CD4-positive, alpha-beta memory T cell (primary cell): ENCODE measurements at regions not wholly inside any gene's neighbourhood (a gene's known extent, or its start where the extent isn't known, plus 50 kb on each side); places are given as distances from the start of the nearest gene placed in this dataset.

Source experiments
- CTCF ChIA-PET: fragments of 350-600 bp; sonication (Branson Sonifier 250); formaldehyde crosslinking; loops from one replicate; lab custom pipeline; 2021; ENCODE audit warnings: inconsistent platforms; ENCODE audit not compliant: partially characterized antibody; lab: Charles Lee
- POLR2A ChIA-PET: fragments of 350-600 bp; sonication (Branson Sonifier 250); formaldehyde crosslinking; loops from one replicate; lab custom pipeline; 2021; ENCODE audit not compliant: partially characterized antibody; lab: Charles Lee
- DNase-seq, 5 donors: peaks; one replicate each; pipeline versions ENCODE4 v3.0.0 to v3.0.0-alpha.2; 2020 to 2022; ENCODE audit warnings: mixed read lengths in 1 of 5
- H3K27ac ChIP-seq: one replicate; pipeline ENCODE4 v1.7.0; 2013; ENCODE audit warnings: low read depth, low read length
- H3K27me3 ChIP-seq: 2 replicates; pipeline ENCODE4 v1.7.0; 2013; ENCODE audit warnings: mild to moderate bottlenecking, low read length, moderate library complexity; ENCODE audit not compliant: insufficient read depth
- H3K36me3 ChIP-seq: 2 replicates; pipeline ENCODE4 v1.7.0; 2013; ENCODE audit warnings: mild to moderate bottlenecking, low read length, moderate library complexity; ENCODE audit not compliant: insufficient read depth
- H3K4me1 ChIP-seq: 2 replicates; pipeline ENCODE4 v1.7.0; 2013; ENCODE audit warnings: mild to moderate bottlenecking, low read length, moderate library complexity; ENCODE audit not compliant: insufficient read depth
- H3K4me3 ChIP-seq, 2 donors: one replicate each; pipeline ENCODE4 v1.7.0; 2013; ENCODE audit warnings: low read length in 2 of 2, mild to moderate bottlenecking in 1 of 2
- H3K9me3 ChIP-seq, 2 donors: one replicate each; pipeline ENCODE4 v1.7.0; 2013; ENCODE audit warnings: low read length in 2 of 2, control low read depth in 1 of 2; ENCODE audit not compliant: control insufficient read depth in 1 of 2
- H3K27ac Mint-ChIP-seq, 7 donors: one replicate each; pipeline ENCODE4 v1.8.0; 2020 to 2021; ENCODE audit warnings: mixed read lengths in 7 of 7, mild to moderate bottlenecking in 6 of 7, inconsistent platforms in 3 of 7, moderate library complexity in 3 of 7
- H3K27me3 Mint-ChIP-seq, 2 donors: one replicate each; pipeline ENCODE4 v1.8.0; 2020 to 2021; ENCODE audit warnings: mixed read lengths in 2 of 2
- H3K36me3 Mint-ChIP-seq, 2 donors: one replicate each; pipeline ENCODE4 v1.8.0; 2020 to 2021; ENCODE audit warnings: mixed read lengths in 2 of 2, inconsistent platforms in 1 of 2, mild to moderate bottlenecking in 1 of 2
- H3K4me1 Mint-ChIP-seq, 4 donors: one replicate each; pipeline ENCODE4 v1.8.0; 2020 to 2021; ENCODE audit warnings: mixed read lengths in 4 of 4, mild to moderate bottlenecking in 1 of 4
- H3K4me3 Mint-ChIP-seq, 8 donors: one replicate each; pipeline ENCODE4 v1.8.0; 2020 to 2021; ENCODE audit warnings: mixed read lengths in 8 of 8, mild to moderate bottlenecking in 7 of 8, moderate library complexity in 6 of 8, inconsistent platforms in 3 of 8
- H3K9me3 Mint-ChIP-seq, 8 donors: one replicate each; pipeline ENCODE4 v1.8.0; 2020 to 2021; ENCODE audit warnings: mixed read lengths in 8 of 8, mild to moderate bottlenecking in 5 of 8, inconsistent platforms in 3 of 8, moderate library complexity in 1 of 8
- intact Hi-C: fragments of 100-400 bp; cut with micrococcal nuclease; formaldehyde crosslinking; loops from one replicate; pipeline ENCODE4 v1.15.1; 2023

DNA sequence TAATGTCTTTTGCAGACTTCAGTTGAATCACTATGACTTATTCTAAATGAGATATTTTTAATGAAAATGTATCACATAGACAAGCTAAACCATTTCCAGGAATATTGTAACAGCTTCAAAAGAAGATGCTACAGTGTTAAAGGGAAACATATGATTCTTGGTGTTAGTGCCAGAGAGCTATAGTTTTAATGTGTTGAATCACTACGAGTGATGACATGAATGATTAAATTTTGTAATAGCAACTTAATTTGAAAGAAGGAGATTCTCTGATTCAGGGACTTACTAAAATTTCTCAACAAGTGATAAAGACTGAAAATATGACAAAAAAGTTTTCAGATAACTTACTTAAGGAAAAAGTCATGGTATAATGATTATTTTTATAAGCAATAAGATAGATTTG is 267.3 kb upstream of the SLITRK3 start:
- no peaks in the 10 kb centered on the region for H3K4me1 ChIP-seq
- H3K27me3 ChIP-seq, result no peaks in the 10 kb centered on the region
- H3K9me3 ChIP-seq, result no peaks in the 10 kb centered on the region
- H3K4me3 Mint-ChIP-seq, result no peak overlapping the region
- DNase-seq, result no peak
- H3K27me3 Mint-ChIP-seq, result no peaks in the 10 kb centered on the region
- no peaks in the 10 kb centered on the region for H3K36me3 ChIP-seq
- ChIA-PET CTCF (no interaction called here), POLR2A (no interaction called here)
- no peaks in the 10 kb centered on the region for H3K36me3 Mint-ChIP-seq
- H3K27ac Mint-ChIP-seq, result no peak overlapping the region
- no peaks in the 10 kb centered on the region for H3K4me1 Mint-ChIP-seq
- intact Hi-C loops, result no loop called here
- H3K27ac ChIP-seq, result no peak overlapping the region
- H3K9me3 Mint-ChIP-seq, result peaks cover 0 to 8% (median 5%) of the 10 kb centered on the region in 8 donors
- H3K4me3 ChIP-seq, result no peak overlapping the region

DNA sequence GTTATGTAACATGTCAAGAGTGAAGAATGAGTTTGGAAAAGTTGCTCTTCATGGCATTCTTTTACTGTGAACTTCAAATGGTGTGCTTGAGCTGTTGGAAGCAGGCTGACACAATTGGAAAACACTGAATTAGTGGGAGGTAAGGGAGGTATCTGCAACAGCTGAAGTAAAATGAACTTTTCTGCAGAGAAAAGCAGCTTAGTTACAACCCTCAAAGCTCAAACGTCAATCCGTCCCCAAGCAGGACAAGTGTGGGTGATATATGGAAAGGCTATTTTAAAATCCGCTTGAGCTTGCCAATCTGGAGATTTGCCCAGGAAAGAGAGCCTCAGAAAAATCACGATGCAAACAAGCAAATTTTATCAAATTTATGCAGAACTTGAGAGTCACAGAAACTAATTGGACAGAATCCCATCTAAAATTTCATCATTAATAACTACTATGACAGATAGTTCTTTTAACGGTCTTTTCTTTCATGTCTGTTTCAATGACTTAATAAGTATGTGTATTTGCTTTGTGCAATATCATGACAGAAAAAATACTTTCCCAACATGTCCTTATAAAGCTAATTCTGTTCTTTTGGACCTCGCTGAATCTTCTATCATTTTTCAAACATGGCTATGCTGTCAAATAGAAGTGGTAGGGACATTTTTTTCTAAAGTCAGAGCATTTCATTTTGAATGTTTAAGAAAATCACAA is 266.6 kb upstream of the SLITRK3 start:
- no peaks in the 10 kb centered on the region for H3K4me1 Mint-ChIP-seq
- intact Hi-C loops, result no loop called here
- no peak overlapping the region for H3K4me3 Mint-ChIP-seq
- no peaks in the 10 kb centered on the region for H3K9me3 ChIP-seq
- ChIA-PET CTCF (no interaction called here), POLR2A (no interaction called here)
- H3K9me3 Mint-ChIP-seq, result peaks cover 0 to 8% (median 5%) of the 10 kb centered on the region in 8 donors
- no peaks in the 10 kb centered on the region for H3K27me3 Mint-ChIP-seq
- DNase-seq, result no peak
- no peaks in the 10 kb centered on the region for H3K36me3 Mint-ChIP-seq
- H3K4me3 ChIP-seq, result no peak overlapping the region
- no peak overlapping the region for H3K27ac ChIP-seq
- H3K36me3 ChIP-seq, result no peaks in the 10 kb centered on the region
- H3K27ac Mint-ChIP-seq, result no peak overlapping the region
- H3K4me1 ChIP-seq, result no peaks in the 10 kb centered on the region
- H3K27me3 ChIP-seq, result no peaks in the 10 kb centered on the region

DNA sequence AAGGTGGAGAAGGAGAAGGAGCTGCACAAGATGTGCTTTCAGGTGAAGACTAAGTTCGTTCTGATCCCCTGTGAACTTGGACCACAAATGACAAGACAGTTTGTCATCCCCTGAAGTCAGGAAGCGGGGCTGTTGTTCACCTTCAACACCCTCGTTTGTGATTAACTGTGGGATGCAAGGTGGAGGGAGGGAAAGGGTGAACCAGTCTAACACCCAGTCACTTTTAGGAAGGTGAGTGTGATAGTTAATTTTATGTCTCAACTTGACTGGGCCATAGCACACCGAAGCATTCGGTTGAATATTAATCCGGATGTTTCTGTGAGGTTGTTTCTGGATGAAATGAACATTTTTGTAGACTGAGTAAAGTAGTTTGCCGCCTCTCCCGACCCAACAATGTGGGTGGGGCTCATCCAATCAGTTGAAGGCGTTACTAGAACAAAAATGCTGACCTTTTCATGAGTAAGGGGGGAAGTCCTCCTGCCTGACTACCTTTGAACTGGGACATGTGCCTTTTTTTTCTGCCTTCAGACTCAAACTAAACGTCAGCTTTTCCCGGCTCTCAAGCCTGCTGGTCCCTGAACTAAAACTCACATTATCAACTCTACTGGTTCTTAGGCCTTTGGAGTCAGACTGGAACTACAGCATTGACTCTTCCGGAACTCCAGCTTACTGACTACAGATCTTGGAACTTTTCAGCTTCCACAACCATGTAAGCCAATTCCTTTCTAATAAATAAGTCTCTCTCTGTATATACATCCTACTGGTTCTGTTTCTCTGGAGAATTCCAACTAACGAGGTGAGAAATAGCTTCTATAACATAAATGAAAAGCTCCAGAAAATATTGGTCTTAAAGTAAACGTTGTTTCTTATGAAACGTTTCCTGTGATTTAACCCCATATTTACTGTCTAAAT is 264.0 kb upstream of the SLITRK3 start:
- H3K27ac ChIP-seq, result no peak overlapping the region
- ChIA-PET POLR2A (no interaction called here), CTCF (no interaction called here)
- no peaks in the 10 kb centered on the region for H3K9me3 ChIP-seq
- no peaks in the 10 kb centered on the region for H3K4me1 ChIP-seq
- no peak overlapping the region for H3K4me3 Mint-ChIP-seq
- H3K4me3 ChIP-seq, result no peak overlapping the region
- no peak overlapping the region for H3K27ac Mint-ChIP-seq
- no peaks in the 10 kb centered on the region for H3K4me1 Mint-ChIP-seq
- no peaks in the 10 kb centered on the region for H3K27me3 Mint-ChIP-seq
- intact Hi-C loops, result no loop called here
- no peaks in the 10 kb centered on the region for H3K36me3 Mint-ChIP-seq
- peaks cover 0 to 8% (median 3%) of the 10 kb centered on the region in 8 donors for H3K9me3 Mint-ChIP-seq
- no peak for DNase-seq
- no peaks in the 10 kb centered on the region for H3K36me3 ChIP-seq
- H3K27me3 ChIP-seq, result no peaks in the 10 kb centered on the region

DNA sequence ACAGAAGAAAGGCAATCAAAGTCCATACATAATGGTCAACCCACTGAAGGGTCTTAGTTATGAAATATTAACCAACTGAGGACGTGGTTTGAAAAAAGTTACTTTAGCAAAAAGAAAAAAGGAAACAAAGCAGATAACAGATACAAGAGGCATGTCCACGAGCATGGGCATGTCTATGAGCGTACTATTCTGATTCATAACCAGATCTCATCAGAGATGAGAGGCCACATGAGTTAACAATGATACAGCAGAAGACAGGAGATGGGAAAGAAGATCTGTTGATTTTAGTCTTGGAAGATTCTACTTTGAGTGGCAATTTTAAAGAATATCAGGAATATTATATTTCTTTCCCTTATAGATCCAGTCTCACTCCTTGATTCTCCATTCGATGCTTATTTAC is 262.9 kb upstream of the SLITRK3 start:
- no peaks in the 10 kb centered on the region for H3K27me3 Mint-ChIP-seq
- no peak overlapping the region for H3K27ac ChIP-seq
- no peaks in the 10 kb centered on the region for H3K4me1 Mint-ChIP-seq
- H3K36me3 ChIP-seq, result no peaks in the 10 kb centered on the region
- no peak overlapping the region for H3K4me3 Mint-ChIP-seq
- no peaks in the 10 kb centered on the region for H3K9me3 ChIP-seq
- H3K4me3 ChIP-seq, result no peak overlapping the region
- no peaks in the 10 kb centered on the region for H3K27me3 ChIP-seq
- no peak for DNase-seq
- POLR2A ChIA-PET, result no interaction called here
- no peaks in the 10 kb centered on the region for H3K36me3 Mint-ChIP-seq
- H3K4me1 ChIP-seq, result no peaks in the 10 kb centered on the region
- H3K9me3 Mint-ChIP-seq, result peaks cover 0 to 10% (median 3%) of the 10 kb centered on the region in 8 donors
- CTCF ChIA-PET, result no interaction called here
- intact Hi-C loops, result no loop called here
- H3K27ac Mint-ChIP-seq, result no peak overlapping the region

GRCh38 chr3:165457096-165457495 is 260.9 kb upstream of the SLITRK3 start:
- Mint-ChIP-seq H3K27me3 (no peaks in the 10 kb centered on the region), H3K4me3 (no peak overlapping the region), H3K9me3 (peaks cover 2 to 19% (median 7%) of the 10 kb centered on the region in 8 donors), H3K27ac (no peak overlapping the region), H3K36me3 (no peaks in the 10 kb centered on the region), H3K4me1 (no peaks in the 10 kb centered on the region)
- no peak overlapping the region for H3K27ac ChIP-seq
- no peaks in the 10 kb centered on the region for H3K27me3 ChIP-seq
- intact Hi-C loops, result no loop called here
- H3K4me3 ChIP-seq, result no peak overlapping the region
- ChIA-PET CTCF (no interaction called here), POLR2A (no interaction called here)
- no peaks in the 10 kb centered on the region for H3K9me3 ChIP-seq
- no peaks in the 10 kb centered on the region for H3K4me1 ChIP-seq
- no peak for DNase-seq
- no peaks in the 10 kb centered on the region for H3K36me3 ChIP-seq

DNA sequence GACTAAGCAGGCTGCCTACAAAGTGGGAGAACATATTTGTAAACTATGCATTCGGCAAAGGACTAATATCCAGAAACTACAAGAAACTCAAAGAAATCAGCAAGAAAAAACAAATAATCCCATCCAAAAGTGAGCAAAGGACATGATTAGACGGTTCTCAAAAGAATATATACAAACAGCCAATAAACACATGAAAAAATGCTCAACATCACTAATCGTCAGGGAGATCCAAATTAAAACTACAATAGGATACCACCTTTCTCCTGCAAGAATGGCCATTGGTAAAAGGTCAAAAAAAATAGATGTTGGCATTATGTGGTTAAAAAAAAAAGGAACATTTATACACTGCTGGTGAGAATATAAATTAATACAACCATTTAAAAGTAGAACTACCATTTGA is 259.6 kb upstream of the SLITRK3 start:
- intact Hi-C loops, result no loop called here
- CTCF ChIA-PET, result no interaction called here

GRCh38 chr3:165455360-165455759 is 259.2 kb upstream of the SLITRK3 start:
- no peak for DNase-seq
- Histone ChIP-seq H3K36me3 (no peaks in the 10 kb centered on the region), H3K27me3 (no peaks in the 10 kb centered on the region), H3K4me1 (no peaks in the 10 kb centered on the region), H3K9me3 (no peaks in the 10 kb centered on the region), H3K27ac (no peak overlapping the region), H3K4me3 (no peak overlapping the region)
- CTCF ChIA-PET, result no interaction called here
- Mint-ChIP-seq H3K4me1 (no peaks in the 10 kb centered on the region), H3K27me3 (no peaks in the 10 kb centered on the region), H3K27ac (no peak overlapping the region), H3K9me3 (peaks cover 2 to 28% (median 11%) of the 10 kb centered on the region in 8 donors), H3K4me3 (no peak overlapping the region), H3K36me3 (no peaks in the 10 kb centered on the region)
- intact Hi-C loops, result no loop called here
- POLR2A ChIA-PET, result no interaction called here

More for the DNA sequence above, 259.6 kb upstream of the SLITRK3 start:
- Histone ChIP-seq H3K4me3 (no peak overlapping the region), H3K27ac (no peak overlapping the region), H3K4me1 (no peaks in the 10 kb centered on the region), H3K36me3 (no peaks in the 10 kb centered on the region), H3K9me3 (no peaks in the 10 kb centered on the region), H3K27me3 (no peaks in the 10 kb centered on the region)
- DNase-seq, result no peak
- H3K4me3 Mint-ChIP-seq, result no peak overlapping the region
- H3K27me3 Mint-ChIP-seq, result no peaks in the 10 kb centered on the region
- H3K27ac Mint-ChIP-seq, result no peak overlapping the region
- POLR2A ChIA-PET, result no interaction called here
- H3K9me3 Mint-ChIP-seq, result peaks cover 2 to 30% (median 12%) of the 10 kb centered on the region in 8 donors
- H3K4me1 Mint-ChIP-seq, result no peaks in the 10 kb centered on the region
- no peaks in the 10 kb centered on the region for H3K36me3 Mint-ChIP-seq
